ENCODE measurements at regions not wholly inside any gene's neighbourhood (a gene's known extent, or its start where the extent isn't known, plus 50 kb on each side); places are given as distances from the start of the nearest gene placed in this dataset.

DNA sequence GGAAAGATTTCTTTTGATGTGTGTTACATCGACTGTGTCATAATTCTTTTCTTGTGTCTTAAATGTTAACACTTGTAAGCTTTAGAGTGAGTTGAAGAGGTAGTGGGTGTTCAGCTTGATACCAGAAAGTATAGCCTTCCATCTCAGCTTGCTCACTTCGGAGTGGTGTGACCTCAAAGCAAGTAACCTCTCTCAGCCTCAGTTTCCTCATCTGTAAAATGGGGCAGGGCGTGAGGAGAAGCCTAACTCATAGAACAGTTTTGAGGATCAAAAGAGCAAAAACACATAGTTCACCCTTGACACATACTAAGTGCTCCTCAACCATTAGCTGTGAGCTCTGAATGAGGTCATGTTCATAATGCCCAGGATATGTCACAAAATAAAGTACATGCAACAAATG, 434.8 kb upstream of the PROK2 start:
- no peak for DNase-seq (ENCODE audit: extremely low read depth, insufficient read length)
- Histone ChIP-seq H3K27me3 (replicated peaks; ENCODE audit: control insufficient read depth, insufficient read depth, low read length) (no peaks in the 10 kb centered on the region), H3K4me3 (replicated peaks; ENCODE audit: low read depth, low read length) (no peak overlapping the region), H3K36me3 (ENCODE audit: control insufficient read depth, insufficient read depth, low read length) (no peaks in the 10 kb centered on the region)
- TF ChIP-seq, protein P1, sequence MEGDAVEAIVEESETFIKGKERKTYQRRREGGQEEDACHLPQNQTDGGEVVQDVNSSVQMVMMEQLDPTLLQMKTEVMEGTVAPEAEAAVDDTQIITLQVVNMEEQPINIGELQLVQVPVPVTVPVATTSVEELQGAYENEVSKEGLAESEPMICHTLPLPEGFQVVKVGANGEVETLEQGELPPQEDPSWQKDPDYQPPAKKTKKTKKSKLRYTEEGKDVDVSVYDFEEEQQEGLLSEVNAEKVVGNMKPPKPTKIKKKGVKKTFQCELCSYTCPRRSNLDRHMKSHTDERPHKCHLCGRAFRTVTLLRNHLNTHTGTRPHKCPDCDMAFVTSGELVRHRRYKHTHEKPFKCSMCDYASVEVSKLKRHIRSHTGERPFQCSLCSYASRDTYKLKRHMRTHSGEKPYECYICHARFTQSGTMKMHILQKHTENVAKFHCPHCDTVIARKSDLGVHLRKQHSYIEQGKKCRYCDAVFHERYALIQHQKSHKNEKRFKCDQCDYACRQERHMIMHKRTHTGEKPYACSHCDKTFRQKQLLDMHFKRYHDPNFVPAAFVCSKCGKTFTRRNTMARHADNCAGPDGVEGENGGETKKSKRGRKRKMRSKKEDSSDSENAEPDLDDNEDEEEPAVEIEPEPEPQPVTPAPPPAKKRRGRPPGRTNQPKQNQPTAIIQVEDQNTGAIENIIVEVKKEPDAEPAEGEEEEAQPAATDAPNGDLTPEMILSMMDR (IDR thresholded peaks at IDR 0.05; ENCODE audit: insufficient read depth, low read length, poor library complexity, severe bottlenecking) = no peak

DNA sequence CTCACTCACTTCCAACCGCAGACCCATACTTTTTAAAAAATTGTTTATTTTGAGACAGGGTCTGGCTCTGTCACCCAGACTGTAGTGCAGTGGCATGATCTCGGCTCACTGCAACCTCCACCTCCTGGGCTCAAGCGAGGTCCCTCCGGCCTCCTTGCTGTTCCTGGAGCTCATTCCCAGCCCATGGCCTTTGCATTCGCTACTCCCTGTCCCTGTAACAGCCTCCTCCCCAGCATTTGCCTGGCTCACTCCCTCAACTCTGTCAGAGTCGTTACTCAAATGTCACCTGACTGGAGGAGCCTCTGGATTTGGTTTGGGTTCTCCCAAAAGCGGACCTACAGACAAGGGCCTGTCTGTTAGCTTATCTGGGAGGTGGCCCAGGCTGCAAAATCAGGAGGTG, 432.6 kb upstream of the PROK2 start:
- H3K36me3 ChIP-seq (ENCODE audit: control insufficient read depth, insufficient read depth, low read length) = no peaks in the 10 kb centered on the region
- H3K27me3 ChIP-seq (replicated peaks; ENCODE audit: control insufficient read depth, insufficient read depth, low read length) = no peaks in the 10 kb centered on the region
- no peak overlapping the region for H3K4me3 ChIP-seq (replicated peaks; ENCODE audit: low read depth, low read length)
- TF ChIP-seq, protein P1 (IDR thresholded peaks at IDR 0.05; ENCODE audit: insufficient read depth, low read length, poor library complexity, severe bottlenecking) = no peak
- no peak for DNase-seq (ENCODE audit: extremely low read depth, insufficient read length)

DNA sequence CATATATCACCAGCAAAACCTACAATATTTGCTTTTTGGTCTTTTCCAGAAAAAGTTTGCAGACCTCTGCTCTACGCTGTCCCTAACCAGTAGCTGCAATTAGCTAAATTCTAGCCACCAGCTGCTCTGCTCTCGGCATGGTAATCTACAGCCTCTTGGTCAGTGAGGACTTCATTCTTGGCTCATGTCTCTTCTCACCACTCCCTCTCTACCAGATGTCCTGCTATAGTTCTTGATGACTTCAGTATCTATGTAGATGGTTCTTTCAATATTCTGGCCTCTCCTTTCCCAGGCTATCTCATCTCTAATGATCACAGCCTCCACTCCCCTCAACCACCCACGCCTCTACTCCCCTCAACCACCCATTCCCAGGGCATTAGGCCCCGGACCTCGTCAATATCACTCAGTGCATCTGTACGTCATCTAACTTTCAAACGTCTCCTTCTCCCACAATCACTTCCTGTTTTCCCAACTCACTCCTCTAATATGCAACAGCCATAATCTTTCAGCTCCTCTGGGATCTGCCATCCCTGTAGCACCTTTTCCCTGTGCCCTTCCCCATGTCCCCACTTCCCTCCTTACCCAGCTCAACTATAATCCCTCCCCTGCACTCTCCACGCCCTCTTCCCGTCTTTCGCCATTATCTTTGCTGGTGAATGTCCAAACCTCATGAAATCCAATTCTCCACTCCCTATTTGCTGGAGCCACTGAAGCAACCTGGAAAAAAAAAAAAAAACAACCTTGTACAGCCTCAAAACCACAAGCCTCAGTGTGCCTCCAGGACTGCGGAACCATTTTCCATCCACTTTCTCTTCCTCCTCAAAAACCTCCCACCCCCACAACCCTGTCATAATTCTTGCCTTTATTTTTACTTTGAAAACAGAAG, 429.4 kb upstream of the PROK2 start:
- no peak for DNase-seq (ENCODE audit: extremely low read depth, insufficient read length)
- TF ChIP-seq, protein P1 (IDR thresholded peaks at IDR 0.05; ENCODE audit: insufficient read depth, low read length, poor library complexity, severe bottlenecking) = no peak
- Histone ChIP-seq H3K27me3 (replicated peaks; ENCODE audit: control insufficient read depth, insufficient read depth, low read length) (no peaks in the 10 kb centered on the region), H3K4me3 (replicated peaks; ENCODE audit: low read depth, low read length) (no peak overlapping the region), H3K36me3 (ENCODE audit: control insufficient read depth, insufficient read depth, low read length) (no peaks in the 10 kb centered on the region)

DNA sequence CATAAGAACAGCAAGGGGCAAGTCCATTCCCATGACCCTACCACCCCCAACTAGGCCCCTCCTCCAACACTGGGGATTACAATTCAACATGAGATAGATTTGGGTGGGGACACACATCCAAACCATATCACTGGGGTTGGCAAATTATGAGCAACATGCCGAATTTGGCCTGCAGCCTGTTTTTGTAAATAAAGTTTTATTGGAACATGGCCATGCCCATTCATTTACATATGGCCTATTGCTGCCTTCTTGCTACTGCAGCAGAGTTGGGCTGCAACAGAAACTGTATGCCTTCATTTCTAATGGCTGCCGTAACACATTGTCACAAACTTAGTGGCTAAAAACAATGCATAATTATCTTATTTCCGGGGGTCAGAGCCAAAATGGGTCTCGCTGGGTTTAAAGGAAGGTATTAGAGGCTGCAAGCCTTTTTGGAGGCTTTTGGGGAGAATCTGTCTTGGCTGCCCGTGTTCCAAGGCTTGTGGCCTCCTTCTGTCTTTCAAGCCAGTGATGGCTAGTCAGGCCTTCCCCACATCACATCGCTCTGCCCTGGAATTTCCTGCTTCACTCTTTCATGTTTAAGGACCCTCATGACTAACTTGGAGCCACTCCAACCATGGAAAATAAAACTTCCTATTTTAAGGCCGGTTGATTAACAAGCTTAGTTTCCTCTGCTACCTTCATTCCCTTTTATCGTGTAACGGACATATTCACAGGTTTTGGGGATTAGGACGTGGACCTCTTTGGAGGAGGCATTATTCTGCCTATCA, 428.5 kb upstream of the PROK2 start:
- H3K27me3 ChIP-seq (replicated peaks; ENCODE audit: control insufficient read depth, insufficient read depth, low read length) = no peaks in the 10 kb centered on the region
- H3K36me3 ChIP-seq (ENCODE audit: control insufficient read depth, insufficient read depth, low read length) = no peaks in the 10 kb centered on the region
- no peak overlapping the region for H3K4me3 ChIP-seq (replicated peaks; ENCODE audit: low read depth, low read length)
- no peak for DNase-seq (ENCODE audit: extremely low read depth, insufficient read length)
- TF ChIP-seq, protein P1 (IDR thresholded peaks at IDR 0.05; ENCODE audit: insufficient read depth, low read length, poor library complexity, severe bottlenecking) = no peak

DNA sequence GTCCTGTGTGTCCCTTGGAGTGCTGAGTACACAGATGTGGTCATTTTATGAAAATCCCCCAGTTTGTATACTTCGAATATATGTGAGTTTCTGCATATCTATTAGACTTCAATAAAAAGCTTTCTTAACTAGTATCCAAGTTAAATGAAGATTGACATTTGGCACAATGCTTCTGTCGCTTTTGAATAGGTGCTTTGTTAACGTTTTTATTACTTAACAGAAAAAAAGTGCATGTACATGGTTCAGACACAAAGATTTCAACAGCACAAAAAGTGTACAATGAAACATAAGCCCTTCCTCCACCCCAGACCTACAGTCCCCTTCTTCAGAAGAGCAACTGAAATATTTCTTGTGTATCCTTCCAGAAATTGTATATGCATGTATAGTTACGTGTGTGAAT, 427.4 kb upstream of the PROK2 start:
- no peak overlapping the region for H3K4me3 ChIP-seq (replicated peaks; ENCODE audit: low read depth, low read length)
- no peaks in the 10 kb centered on the region for H3K36me3 ChIP-seq (ENCODE audit: control insufficient read depth, insufficient read depth, low read length)
- DNase-seq (ENCODE audit: extremely low read depth, insufficient read length) = no peak
- H3K27me3 ChIP-seq (replicated peaks; ENCODE audit: control insufficient read depth, insufficient read depth, low read length) = no peaks in the 10 kb centered on the region
- TF ChIP-seq, protein P1 (IDR thresholded peaks at IDR 0.05; ENCODE audit: insufficient read depth, low read length, poor library complexity, severe bottlenecking) = no peak
